SJCRH30 (cell line): ENCODE measurements at regions not wholly inside any gene's neighbourhood (a gene's known extent, or its start where the extent isn't known, plus 50 kb on each side); places are given as distances from the start of the nearest gene placed in this dataset.

ENCODE experiments used
- DNase-seq, 2 experiments: peaks; one replicate each; pipeline ENCODE4 v3.0.0-alpha.2; 2015 to 2020
- H3K27ac ChIP-seq: fragments of 250-450 bp; sonication (Bioruptor Pico); 2 replicates; pipeline ENCODE4 v1.5.1; 2020; ENCODE audit warnings: mild to moderate bottlenecking, moderate library complexity
- H3K27me3 ChIP-seq: fragments of 250-450 bp; sonication (Bioruptor Pico); 2 replicates; pipeline ENCODE4 v1.5.1; 2020; ENCODE audit warnings: mild to moderate bottlenecking, moderate library complexity
- H3K36me3 ChIP-seq: fragments of 250-450 bp; sonication (Bioruptor Pico); 2 replicates; pipeline ENCODE4 v1.5.1; 2020; ENCODE audit warnings: mild to moderate bottlenecking, moderate library complexity
- H3K4me1 ChIP-seq: fragments of 250-450 bp; sonication (Bioruptor Pico); 2 replicates; pipeline ENCODE4 v1.5.1; 2020; ENCODE audit warnings: mild to moderate bottlenecking, moderate library complexity
- H3K4me3 ChIP-seq: fragments of 250-450 bp; sonication (Bioruptor Pico); 2 replicates; pipeline ENCODE4 v1.5.1; 2020; ENCODE audit warnings: mild to moderate bottlenecking, moderate library complexity
- H3K9me3 ChIP-seq: fragments of 250-450 bp; sonication (Bioruptor Pico); replicated peaks from 2 replicates; pipeline ENCODE4 v1.5.1; 2020; ENCODE audit warnings: mild to moderate bottlenecking, moderate library complexity

DNA sequence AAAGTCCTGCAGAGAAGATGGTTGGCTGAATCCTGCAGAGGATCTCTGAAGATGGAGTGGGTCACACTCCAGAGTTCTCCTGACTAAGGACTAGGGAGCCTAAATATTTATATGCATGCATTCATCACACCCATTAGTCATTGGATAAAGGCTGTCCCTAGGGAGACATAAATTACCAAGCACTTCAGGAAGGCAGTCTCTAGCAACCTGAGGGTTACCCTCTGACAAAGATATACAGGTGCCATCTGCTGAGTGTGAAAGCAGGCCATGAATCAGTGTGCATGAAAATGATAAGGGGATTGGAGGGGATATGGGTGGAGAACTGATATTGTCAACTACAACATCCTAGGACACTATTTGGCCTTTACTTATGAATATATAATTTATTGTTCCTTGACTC, 294.8 kb upstream of the DDX18 start:
- H3K4me3 ChIP-seq = no peak overlapping the region
- DNase-seq = no peak
- H3K4me1 ChIP-seq = no peaks in the 10 kb centered on the region
- H3K36me3 ChIP-seq = no peaks in the 10 kb centered on the region
- H3K9me3 ChIP-seq = no peaks in the 10 kb centered on the region
- no peak overlapping the region for H3K27ac ChIP-seq
- H3K27me3 ChIP-seq = no peaks in the 10 kb centered on the region

DNA sequence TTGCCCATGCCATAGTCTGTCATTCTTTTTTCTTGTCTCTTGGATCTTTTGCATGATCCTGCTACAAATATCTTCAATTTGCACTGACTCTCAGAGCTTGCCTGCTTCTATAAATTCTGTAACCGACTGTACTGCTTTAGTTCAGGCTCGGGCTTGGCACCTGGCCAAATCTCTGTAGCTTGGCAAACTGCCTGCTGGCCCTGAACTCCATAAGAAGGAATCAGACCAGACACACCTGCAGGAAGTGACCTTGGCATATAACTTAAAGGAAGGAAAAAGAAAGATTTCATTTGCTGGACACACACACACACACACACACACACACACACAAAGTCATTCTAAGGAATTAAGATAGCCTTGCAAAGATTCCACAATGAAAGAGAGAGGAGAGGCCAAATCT, 291.2 kb upstream of the DDX18 start:
- no peaks in the 10 kb centered on the region for H3K9me3 ChIP-seq
- H3K4me1 ChIP-seq = no peaks in the 10 kb centered on the region
- H3K4me3 ChIP-seq = no peak overlapping the region
- no peak overlapping the region for H3K27ac ChIP-seq
- H3K36me3 ChIP-seq = no peaks in the 10 kb centered on the region
- no peaks in the 10 kb centered on the region for H3K27me3 ChIP-seq
- peak; percentile 22 to 46 for DNase-seq

DNA sequence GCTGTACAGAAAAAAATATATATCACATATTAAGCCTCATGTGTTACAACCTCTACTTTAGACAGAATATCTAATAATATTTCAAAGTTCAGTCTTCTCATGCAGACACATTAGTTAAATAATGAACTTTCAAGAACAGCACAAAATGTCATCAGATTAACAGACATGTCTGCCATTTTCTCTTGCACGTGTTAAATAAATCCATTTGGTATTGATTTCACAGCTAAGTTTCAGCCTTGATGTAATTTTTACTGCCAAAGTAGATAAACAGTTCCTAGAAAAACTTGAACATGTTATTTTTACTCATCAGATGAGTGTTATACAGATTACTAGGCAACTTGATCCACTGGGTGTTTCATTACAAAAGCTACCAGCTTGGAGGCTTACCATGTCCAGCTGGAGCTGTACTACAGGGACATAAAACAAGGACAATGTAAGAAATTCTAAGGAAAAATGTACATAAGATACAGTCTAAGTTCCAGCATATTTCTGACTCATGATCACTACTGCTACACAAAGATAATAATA, 290.7 kb upstream of the DDX18 start:
- no peaks in the 10 kb centered on the region for H3K27me3 ChIP-seq
- H3K4me3 ChIP-seq = no peak overlapping the region
- H3K36me3 ChIP-seq = no peaks in the 10 kb centered on the region
- no peak for DNase-seq
- H3K4me1 ChIP-seq = no peaks in the 10 kb centered on the region
- H3K27ac ChIP-seq = no peak overlapping the region
- no peaks in the 10 kb centered on the region for H3K9me3 ChIP-seq

DNA sequence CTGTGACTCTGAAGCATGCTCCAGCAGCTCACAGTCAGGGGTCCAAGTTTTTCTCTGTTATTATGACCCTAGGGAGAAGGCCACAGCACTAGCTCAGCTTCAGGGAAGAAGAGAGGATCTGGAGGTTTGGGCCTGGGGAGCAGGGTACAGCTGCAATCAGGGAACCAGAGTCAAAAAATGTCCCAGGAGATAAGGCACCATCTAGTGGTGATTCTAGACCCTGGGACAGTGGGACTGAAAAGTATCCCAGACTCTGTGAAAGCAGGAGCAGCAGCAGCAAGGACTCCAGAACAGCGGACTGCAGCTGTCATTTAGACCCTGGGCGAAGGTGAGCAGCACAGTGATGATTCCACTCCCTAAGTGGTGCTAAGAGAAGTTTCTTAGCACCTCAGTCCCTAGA, 278.4 kb upstream of the DDX18 start:
- peak in 1 of 2 experiments; percentile 33 for DNase-seq
- Histone ChIP-seq H3K27me3 (no peaks in the 10 kb centered on the region), H3K9me3 (no peaks in the 10 kb centered on the region), H3K4me3 (no peak overlapping the region), H3K4me1 (no peaks in the 10 kb centered on the region), H3K27ac (no peak overlapping the region), H3K36me3 (no peaks in the 10 kb centered on the region)

DNA sequence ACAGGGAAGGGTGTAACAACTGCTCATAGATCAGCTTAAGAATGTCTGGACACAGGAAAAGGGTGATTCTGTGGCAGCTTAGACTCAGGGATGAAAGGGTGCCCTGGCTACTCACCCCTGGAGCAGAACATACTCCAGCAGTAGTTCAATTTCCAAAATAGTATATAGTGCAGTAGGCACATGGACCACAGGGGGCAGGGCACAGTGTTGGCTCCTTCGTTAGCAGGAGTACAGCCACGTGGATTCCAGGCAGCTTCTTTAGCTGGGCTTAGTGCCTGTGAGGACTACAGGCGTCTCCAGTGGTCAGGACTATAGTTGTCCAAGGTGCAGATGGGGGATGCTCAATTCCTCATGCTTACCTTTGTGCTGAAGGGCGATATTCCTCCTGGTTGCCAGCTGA, 277.5 kb upstream of the DDX18 start:
- no peak for DNase-seq
- Histone ChIP-seq H3K27me3 (no peaks in the 10 kb centered on the region), H3K4me1 (no peaks in the 10 kb centered on the region), H3K9me3 (no peaks in the 10 kb centered on the region), H3K4me3 (no peak overlapping the region), H3K27ac (no peak overlapping the region), H3K36me3 (no peaks in the 10 kb centered on the region)

DNA sequence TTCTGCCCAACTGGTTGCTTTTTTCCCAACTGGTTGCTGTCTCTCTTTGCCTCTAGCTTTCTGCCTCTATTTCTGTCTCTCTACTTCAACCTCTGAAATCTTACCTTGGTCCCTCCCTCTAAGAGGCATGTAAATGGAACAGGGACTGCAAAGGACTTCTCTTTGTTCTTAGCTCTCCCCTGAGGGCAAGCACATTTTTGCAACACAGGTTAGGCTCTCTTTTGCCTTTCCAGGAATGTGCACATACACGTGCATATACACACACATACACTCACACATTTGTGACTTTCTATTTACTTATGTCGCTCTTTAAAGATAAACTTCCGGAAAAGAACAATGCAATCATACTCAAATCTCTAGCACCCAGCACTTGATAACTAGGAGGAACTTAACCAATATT, 262.6 kb upstream of the DDX18 start:
- no peak for DNase-seq
- Histone ChIP-seq H3K4me1 (no peaks in the 10 kb centered on the region), H3K36me3 (no peaks in the 10 kb centered on the region), H3K27me3 (peaks cover 5% of the 10 kb centered on the region; the same call in 1 of the 2 replicates), H3K4me3 (no peak overlapping the region), H3K27ac (no peak overlapping the region), H3K9me3 (no peaks in the 10 kb centered on the region)

DNA sequence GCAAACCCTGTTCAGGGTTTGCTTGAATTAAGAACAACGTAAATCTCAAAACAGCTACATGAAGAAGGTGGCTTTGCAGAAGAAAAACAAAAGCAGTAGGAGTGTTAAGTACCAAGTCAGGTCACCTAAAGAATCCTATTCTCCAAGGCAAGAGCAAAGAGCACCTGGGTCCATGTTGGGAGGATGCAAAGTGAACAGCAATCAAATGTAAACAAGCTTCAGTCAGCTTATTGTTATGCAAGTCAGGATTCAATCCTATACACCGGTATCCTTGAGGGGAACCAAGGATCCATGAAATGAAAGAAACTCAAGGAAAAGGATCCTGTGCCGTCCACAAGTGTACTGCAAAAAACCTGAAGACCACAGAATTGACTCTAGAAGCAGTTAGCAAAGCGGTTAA, 261.0 kb upstream of the DDX18 start:
- Histone ChIP-seq H3K4me1 (no peaks in the 10 kb centered on the region), H3K9me3 (no peaks in the 10 kb centered on the region), H3K27me3 (peaks cover 10% of the 10 kb centered on the region; the same call in 1 of the 2 replicates), H3K27ac (no peak overlapping the region), H3K36me3 (no peaks in the 10 kb centered on the region), H3K4me3 (no peak overlapping the region)
- DNase-seq = no peak

DNA sequence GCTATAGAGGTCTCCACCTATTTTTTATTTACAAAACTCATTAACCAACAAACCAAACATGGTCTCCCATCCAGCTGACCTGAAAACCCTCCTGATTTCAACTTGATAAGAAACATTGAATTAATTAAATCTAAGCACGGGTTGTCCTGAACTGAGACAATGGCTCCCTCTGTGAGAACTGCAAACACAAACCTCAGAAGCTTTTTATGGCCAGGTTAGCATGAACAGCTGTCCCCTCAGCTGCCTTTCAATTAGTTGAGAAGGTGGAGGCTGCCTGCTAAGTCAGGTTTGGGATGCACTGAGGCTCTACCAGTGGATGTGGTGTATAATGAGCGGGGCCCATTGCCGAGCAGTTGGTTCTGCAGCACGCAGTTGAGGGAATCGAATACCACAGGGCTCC, 258.5 kb upstream of the DDX18 start:
- no peak overlapping the region for H3K27ac ChIP-seq
- H3K4me1 ChIP-seq = no peaks in the 10 kb centered on the region
- no peaks in the 10 kb centered on the region for H3K9me3 ChIP-seq
- H3K36me3 ChIP-seq = no peaks in the 10 kb centered on the region
- no peak overlapping the region for H3K4me3 ChIP-seq
- H3K27me3 ChIP-seq = peaks cover 16% of the 10 kb centered on the region; the same call in 1 of the 2 replicates
- DNase-seq = peak; percentile 15 to 49

DNA sequence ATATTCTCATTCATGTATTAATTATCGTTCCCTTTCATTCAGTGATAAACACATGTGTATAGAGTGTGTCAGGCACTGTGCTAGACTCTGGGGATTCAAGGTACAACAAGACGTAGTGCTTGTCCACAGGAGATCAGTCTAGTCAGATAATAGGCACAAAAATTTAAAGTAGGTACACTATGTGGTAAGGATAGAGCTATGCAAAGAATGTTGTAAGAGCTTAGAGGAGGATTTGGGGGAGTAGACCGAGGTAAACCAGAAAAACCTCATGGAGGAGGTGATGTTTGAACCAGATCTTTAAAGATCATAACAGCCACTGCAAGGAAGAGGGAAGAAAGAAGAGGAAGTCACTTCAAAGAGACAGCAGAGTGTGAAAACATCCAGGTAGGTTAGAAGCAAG, 256.9 kb upstream of the DDX18 start:
- no peak for DNase-seq
- Histone ChIP-seq H3K4me1 (no peaks in the 10 kb centered on the region), H3K4me3 (no peak overlapping the region), H3K9me3 (no peaks in the 10 kb centered on the region), H3K36me3 (no peaks in the 10 kb centered on the region), H3K27ac (no peak overlapping the region), H3K27me3 (peaks cover 16% of the 10 kb centered on the region; the same call in 1 of the 2 replicates)

DNA sequence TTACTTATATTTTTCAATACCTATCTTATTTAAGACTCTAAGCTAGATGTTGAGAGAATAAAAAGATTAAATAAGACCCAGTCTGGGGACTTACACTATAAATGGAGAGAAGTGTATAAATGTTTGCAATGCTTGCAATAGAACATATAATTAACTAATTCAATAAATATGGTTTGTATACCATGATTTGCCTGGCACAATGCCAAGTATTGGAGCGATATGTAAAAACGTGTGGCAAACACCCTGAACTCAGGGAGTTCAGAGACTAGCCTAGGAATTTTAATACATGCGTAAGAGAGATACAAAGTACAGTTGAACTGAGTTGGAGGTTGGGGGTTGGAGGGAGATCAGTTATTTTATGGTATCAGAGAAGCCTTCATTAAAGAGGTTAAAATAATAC, 251.8 kb upstream of the DDX18 start:
- Histone ChIP-seq H3K9me3 (no peaks in the 10 kb centered on the region), H3K4me3 (no peak overlapping the region), H3K36me3 (no peaks in the 10 kb centered on the region), H3K27ac (no peak overlapping the region), H3K27me3 (peaks cover 12% of the 10 kb centered on the region; the same call in 1 of the 2 replicates), H3K4me1 (no peaks in the 10 kb centered on the region)
- no peak for DNase-seq

DNA sequence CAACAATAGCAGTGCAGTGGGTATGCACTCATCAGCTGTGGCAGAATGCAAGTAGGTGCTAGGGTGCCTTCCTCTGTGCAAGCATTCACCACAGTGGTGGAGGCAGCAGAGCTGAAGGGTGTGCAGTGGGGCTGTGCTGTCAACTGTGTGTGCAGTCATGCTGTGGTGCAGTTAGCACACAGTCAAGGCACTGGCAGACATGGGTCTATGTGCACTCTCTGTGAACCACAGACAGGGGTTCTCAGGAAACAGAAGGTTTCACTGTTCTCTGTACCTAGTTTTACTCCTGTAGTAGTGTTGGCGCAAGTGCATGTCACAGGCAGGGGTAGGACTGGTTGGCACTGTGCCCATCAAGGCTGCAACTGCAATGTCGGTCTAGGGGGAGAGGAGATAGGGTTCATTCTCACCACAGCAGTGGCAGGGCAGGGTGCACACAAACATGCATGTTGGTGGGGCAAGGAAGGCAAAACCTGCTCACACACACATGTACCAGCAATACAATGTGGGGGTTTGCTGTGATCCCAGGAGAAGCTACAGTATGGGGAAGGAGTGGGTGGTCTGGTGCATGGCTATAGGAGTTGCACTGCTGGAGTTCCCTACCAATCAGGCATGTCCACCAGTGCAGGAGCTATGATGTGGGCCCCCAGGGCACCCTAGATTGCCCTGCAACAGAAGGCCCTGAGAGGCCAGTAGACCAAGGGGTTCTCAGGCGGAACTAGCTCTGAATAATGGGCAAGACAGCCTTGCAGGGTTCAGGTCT, 242.7 kb upstream of the DDX18 start:
- Histone ChIP-seq H3K36me3 (no peaks in the 10 kb centered on the region), H3K4me3 (no peak overlapping the region), H3K27ac (no peak overlapping the region), H3K9me3 (no peaks in the 10 kb centered on the region), H3K4me1 (no peaks in the 10 kb centered on the region), H3K27me3 (no peaks in the 10 kb centered on the region)
- no peak for DNase-seq

DNA sequence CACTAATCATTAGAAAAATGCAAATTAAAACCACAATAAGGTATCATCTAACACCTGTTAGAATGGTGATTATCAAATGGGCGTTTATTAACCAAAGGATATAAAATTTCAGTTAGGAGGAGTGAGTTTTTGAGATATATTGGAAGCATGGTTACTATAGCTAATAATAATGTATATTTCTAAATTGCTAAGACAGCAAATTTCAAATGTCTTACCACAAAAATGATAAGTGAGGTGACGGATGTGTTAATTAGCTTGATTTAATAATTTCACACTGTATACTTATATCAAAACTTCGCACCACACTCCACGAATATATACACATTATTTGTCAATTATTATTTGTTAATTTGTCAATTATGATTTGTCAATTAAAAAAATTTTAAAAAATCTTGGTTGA, 227.2 kb upstream of the DDX18 start:
- H3K27me3 ChIP-seq = no peaks in the 10 kb centered on the region
- H3K27ac ChIP-seq = no peak overlapping the region
- no peaks in the 10 kb centered on the region for H3K4me1 ChIP-seq
- H3K36me3 ChIP-seq = no peaks in the 10 kb centered on the region
- H3K4me3 ChIP-seq = no peak overlapping the region
- no peaks in the 10 kb centered on the region for H3K9me3 ChIP-seq
- no peak for DNase-seq

DNA sequence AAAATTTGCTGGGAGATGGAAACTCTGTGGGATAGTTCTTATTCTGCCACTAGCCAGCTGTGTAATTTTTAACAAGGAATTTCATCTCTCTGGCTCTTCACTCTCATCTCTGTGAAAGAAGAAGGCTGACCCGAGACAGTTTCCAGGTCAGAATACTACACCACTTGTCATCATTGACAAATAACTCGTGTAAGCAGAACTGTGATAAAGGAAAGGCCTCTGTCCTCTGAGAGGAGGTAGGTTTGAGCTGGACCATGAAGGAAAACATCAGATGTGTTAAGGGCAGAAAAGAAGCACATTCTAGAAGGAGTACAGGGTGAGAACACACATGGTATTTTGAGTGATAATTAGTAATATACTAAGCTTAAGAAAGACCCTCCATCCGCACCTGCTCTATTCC, 211.4 kb upstream of the DDX18 start:
- no peak for DNase-seq
- H3K27ac ChIP-seq = no peak overlapping the region
- H3K27me3 ChIP-seq = no peaks in the 10 kb centered on the region
- no peak overlapping the region for H3K4me3 ChIP-seq
- no peaks in the 10 kb centered on the region; the same call in 1 of the 2 replicates for H3K9me3 ChIP-seq
- H3K4me1 ChIP-seq = no peaks in the 10 kb centered on the region
- no peaks in the 10 kb centered on the region for H3K36me3 ChIP-seq

DNA sequence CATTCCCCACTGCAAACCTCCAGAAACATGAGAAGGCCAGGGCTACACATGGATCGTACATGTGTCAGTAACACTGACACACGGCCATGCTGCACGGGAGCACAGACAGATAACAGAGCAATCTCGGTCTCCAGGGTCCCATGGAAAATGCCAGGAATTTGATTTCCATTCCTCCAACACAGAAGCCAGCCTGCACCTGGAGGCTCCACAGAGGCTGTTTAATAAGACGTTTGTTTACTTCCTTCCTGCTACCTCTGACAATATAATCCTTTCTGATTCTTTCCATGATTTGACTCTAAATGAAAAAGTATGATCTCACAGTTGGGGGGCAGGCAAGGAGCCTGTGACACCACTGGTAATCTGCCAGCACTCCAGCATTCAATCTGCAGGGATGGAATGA, 210.9 kb upstream of the DDX18 start:
- no peak overlapping the region for H3K27ac ChIP-seq
- H3K36me3 ChIP-seq = no peaks in the 10 kb centered on the region
- no peaks in the 10 kb centered on the region; the same call in 1 of the 2 replicates for H3K9me3 ChIP-seq
- H3K4me3 ChIP-seq = no peak overlapping the region
- no peak for DNase-seq
- H3K4me1 ChIP-seq = no peaks in the 10 kb centered on the region
- no peaks in the 10 kb centered on the region for H3K27me3 ChIP-seq

DNA sequence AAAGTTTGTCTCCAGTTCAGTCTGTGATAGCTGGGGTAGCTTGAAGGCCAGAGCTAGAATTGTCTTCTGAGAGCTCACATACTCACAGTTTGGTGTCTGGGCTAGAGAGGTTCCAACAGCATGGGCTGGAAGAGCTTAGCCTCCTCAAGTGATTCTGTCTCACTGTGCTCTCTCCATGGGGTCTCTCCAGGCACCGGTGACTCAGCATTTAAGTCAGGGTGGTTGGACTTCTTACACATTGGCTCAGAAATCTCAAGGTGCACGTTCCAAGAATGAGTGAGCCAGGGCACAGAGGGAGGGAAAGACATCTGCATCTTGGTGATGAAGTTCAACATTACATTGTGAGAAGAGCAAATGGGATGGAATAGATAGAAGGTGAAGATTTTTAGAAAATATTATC, 207.3 kb upstream of the DDX18 start:
- Histone ChIP-seq H3K36me3 (no peaks in the 10 kb centered on the region), H3K4me3 (no peak overlapping the region), H3K27me3 (no peaks in the 10 kb centered on the region), H3K4me1 (no peaks in the 10 kb centered on the region), H3K9me3 (no peaks in the 10 kb centered on the region), H3K27ac (no peak overlapping the region)
- DNase-seq = no peak

DNA sequence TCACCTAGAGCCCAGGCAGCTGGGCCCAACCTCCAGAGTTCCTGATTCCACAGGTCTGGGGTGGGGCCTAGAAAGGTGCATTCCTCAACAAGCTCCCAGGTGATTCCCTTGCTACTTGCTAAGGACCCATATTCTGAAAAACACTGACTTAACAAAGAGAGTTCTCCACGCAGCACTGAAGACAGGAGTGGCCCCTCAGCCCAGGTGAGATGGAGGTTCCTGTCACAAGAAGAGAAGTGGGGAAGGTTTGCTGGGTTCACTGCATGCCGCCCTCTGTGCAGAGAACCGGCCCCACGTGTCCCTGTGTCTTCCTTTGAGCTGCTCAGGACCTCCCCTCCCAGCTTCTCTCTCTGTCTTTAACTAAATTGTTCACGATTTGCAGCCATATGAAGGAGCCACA, 201.4 kb upstream of the DDX18 start:
- Histone ChIP-seq H3K27me3 (no peaks in the 10 kb centered on the region), H3K4me3 (no peak overlapping the region), H3K9me3 (no peaks in the 10 kb centered on the region), H3K4me1 (no peaks in the 10 kb centered on the region), H3K27ac (no peak overlapping the region), H3K36me3 (no peaks in the 10 kb centered on the region)
- no peak for DNase-seq
